H1 (cell line): ENCODE measurements at regions not wholly inside any gene's neighbourhood (a gene's known extent, or its start where the extent isn't known, plus 50 kb on each side); places are given as distances from the start of the nearest gene placed in this dataset.

Source experiments
- CTCF ChIA-PET: fragments of 300-600 bp; sonication (Branson Sonifier 250); formaldehyde crosslinking; loops from one replicate; lab custom pipeline; 2021; ENCODE audit not compliant: partially characterized antibody; lab: Charles Lee
- POLR2A ChIA-PET: fragments of 300-600 bp; sonication (Branson Sonifier 250); formaldehyde crosslinking; loops from one replicate; lab custom pipeline; 2021; ENCODE audit warnings: inconsistent platforms; ENCODE audit not compliant: partially characterized antibody; lab: Charles Lee
- DNase-seq, 2 experiments: peaks; one replicate each; pipeline versions ENCODE4 v3.0.0 to v3.0.0-alpha.2; 2010 to 2022; ENCODE audit warnings: low spot score in 2 of 2, low read depth in 1 of 2, mixed read lengths in 1 of 2
- FAIRE-seq: peaks from 2 replicates; lab custom pipeline; 2011; peaks lifted over from hg19 to GRCh38; lab: Jason Lieb, UNC
- H2AFZ ChIP-seq: 2 replicates; pipeline ENCODE4 v1.8.1; 2012; ENCODE audit warnings: low read length, inconsistent platforms
- H2AK5ac ChIP-seq: 2 replicates; pipeline ENCODE4 v1.6.1; 2013; ENCODE audit warnings: low read depth, low read length
- H2BK120ac ChIP-seq: replicated peaks from 2 replicates; pipeline ENCODE3; 2013; ENCODE audit warnings: low read depth, low read length, inconsistent platforms
- H2BK12ac ChIP-seq: 2 replicates; pipeline ENCODE4 v1.6.1; 2013; ENCODE audit warnings: low read depth, low read length
- H2BK15ac ChIP-seq: 2 replicates; pipeline ENCODE4 v1.6.1; 2013; ENCODE audit warnings: low read length
- H2BK20ac ChIP-seq: 2 replicates; pipeline ENCODE4 v1.6.1; 2013; ENCODE audit warnings: low read length
- H2BK5ac ChIP-seq: 2 replicates; pipeline ENCODE4 v1.6.1; 2013; ENCODE audit warnings: low read depth, low read length
- H3K14ac ChIP-seq: 2 replicates; pipeline ENCODE4 v1.6.1; 2013; ENCODE audit warnings: inconsistent platforms; ENCODE audit not compliant: insufficient read length
- H3K18ac ChIP-seq: 2 replicates; pipeline ENCODE4 v1.6.1; 2013; ENCODE audit warnings: low read length; ENCODE audit errors: extremely low read depth
- H3K23ac ChIP-seq: 2 replicates; pipeline ENCODE4 v1.6.1; 2013; ENCODE audit warnings: inconsistent platforms; ENCODE audit not compliant: insufficient read length
- H3K23me2 ChIP-seq: 2 replicates; pipeline ENCODE4 v1.6.1; 2013; ENCODE audit warnings: low read depth, low read length
- H3K27ac ChIP-seq: 2 replicates; pipeline ENCODE4 v1.6.1; 2011; ENCODE audit warnings: low read depth, low read length, inconsistent platforms
- H3K27me3 ChIP-seq, 4 experiments: replicated peaks in 1 of 4; 1 replicate in 1 of 4; 2 replicates in 3 of 4; pipeline versions ENCODE4 v1.6.1 to v1.8.1; 2011 to 2013; ENCODE audit warnings: low read length in 3 of 4, mild to moderate bottlenecking in 3 of 4, inconsistent platforms in 2 of 4, mixed read lengths in 2 of 4, moderate library complexity in 1 of 4; ENCODE audit not compliant: control insufficient read depth in 3 of 4, insufficient read depth in 3 of 4; ENCODE audit errors: extremely low read depth in 1 of 4
- H3K36me3 ChIP-seq, 4 experiments: 2 replicates each; pipeline versions ENCODE4 v1.6.1 to v1.8.1; 2011 to 2013; ENCODE audit warnings: mild to moderate bottlenecking in 4 of 4, low read length in 3 of 4, moderate library complexity in 2 of 4, control low read depth in 1 of 4, inconsistent platforms in 1 of 4; ENCODE audit not compliant: insufficient read depth in 4 of 4, control insufficient read depth in 2 of 4
- H3K4ac ChIP-seq: replicated peaks from 2 replicates; pipeline ENCODE3; 2013; ENCODE audit warnings: low read length, low read depth, mixed read lengths, inconsistent platforms; ENCODE audit not compliant: insufficient read length
- H3K4me1 ChIP-seq, 4 experiments: replicated peaks in 1 of 4; 1 replicate in 1 of 4; 2 replicates in 3 of 4; pipeline versions ENCODE4 v1.6.1 to v1.8.1; 2011 to 2013; ENCODE audit warnings: low read length in 3 of 4, inconsistent platforms in 2 of 4, mixed read lengths in 1 of 4; ENCODE audit not compliant: insufficient read depth in 4 of 4, control insufficient read depth in 3 of 4
- H3K4me2 ChIP-seq, 2 experiments: 2 replicates each; pipeline versions ENCODE4 v1.6.1 to v1.8.1; 2011 to 2013; ENCODE audit warnings: low read depth in 2 of 2, low read length in 2 of 2, control low read depth in 1 of 2, inconsistent platforms in 1 of 2, mild to moderate bottlenecking in 1 of 2; ENCODE audit not compliant: insufficient read depth in 1 of 2
- H3K4me3 ChIP-seq, 4 experiments: fragments of 200-600, 300-600 bp in 1 of 4; sonication (generic), shearing (Covaris generic), sonication (Bioruptor Twin) in 1 of 4; 2 replicates each; pipeline versions ENCODE4 v1.5.1 to v1.8.1; 2011 to 2016; ENCODE audit warnings: low read length in 4 of 4, low read depth in 3 of 4, control low read depth in 2 of 4, inconsistent platforms in 2 of 4, mild to moderate bottlenecking in 2 of 4, mixed read lengths in 1 of 4, moderate library complexity in 1 of 4; ENCODE audit not compliant: insufficient read depth in 2 of 4; ENCODE audit errors: extremely low read depth in 1 of 4
- H3K56ac ChIP-seq: replicated peaks from 2 replicates; pipeline ENCODE3; 2013; ENCODE audit warnings: low read depth, mild to moderate bottlenecking, mixed read lengths, low read length, inconsistent platforms; ENCODE audit not compliant: insufficient read length
- H3K79me1 ChIP-seq: 2 replicates; pipeline ENCODE4 v1.6.1; 2013; ENCODE audit warnings: low read depth, low read length, control low read depth
- H3K79me2 ChIP-seq, 2 experiments: 2 replicates each; pipeline versions ENCODE4 v1.6.1 to v1.8.1; 2012 to 2013; ENCODE audit warnings: low read length in 2 of 2, mild to moderate bottlenecking in 2 of 2, inconsistent platforms in 1 of 2; ENCODE audit not compliant: insufficient read depth in 2 of 2, control insufficient read depth in 1 of 2
- H3K9ac ChIP-seq, 4 experiments: replicated peaks in 1 of 4; 1 replicate in 1 of 4; 2 replicates in 3 of 4; pipeline versions ENCODE4 v1.6.1 to v1.8.1; 2011 to 2013; ENCODE audit warnings: low read depth in 3 of 4, low read length in 3 of 4, control low read depth in 2 of 4, mild to moderate bottlenecking in 2 of 4, moderate library complexity in 2 of 4, inconsistent platforms in 1 of 4; ENCODE audit errors: extremely low read depth in 1 of 4
- H3K9me3 ChIP-seq, 2 experiments: 2 replicates each; pipeline versions ENCODE4 v1.6.1 to v1.8.1; 2012 to 2013; ENCODE audit warnings: mild to moderate bottlenecking in 2 of 2, moderate library complexity in 2 of 2, control low read depth in 1 of 2, inconsistent platforms in 1 of 2, low read depth in 1 of 2, low read length in 1 of 2, mixed read lengths in 1 of 2; ENCODE audit not compliant: insufficient read depth in 2 of 2
- H4K20me1 ChIP-seq, 2 experiments: replicated peaks in 1 of 2; 2 replicates each; pipeline versions ENCODE3 to v1.8.1; 2011 to 2013; ENCODE audit warnings: inconsistent platforms in 2 of 2, low read length in 2 of 2, mild to moderate bottlenecking in 1 of 2; ENCODE audit not compliant: insufficient read depth in 2 of 2, control insufficient read depth in 1 of 2
- H4K5ac ChIP-seq: 2 replicates; pipeline ENCODE4 v1.6.1; 2013; ENCODE audit warnings: low read length, low read depth, mixed read lengths, inconsistent platforms; ENCODE audit not compliant: insufficient read length
- H4K8ac ChIP-seq: 2 replicates; pipeline ENCODE4 v1.8.0; 2013; ENCODE audit warnings: mild to moderate bottlenecking, moderate library complexity, low read length, inconsistent platforms; ENCODE audit not compliant: insufficient read depth; ENCODE audit errors: extremely low read depth
- H4K91ac ChIP-seq: replicated peaks from 2 replicates; pipeline ENCODE3; 2013; ENCODE audit warnings: low read length, mixed read lengths, inconsistent platforms; ENCODE audit not compliant: insufficient read length
- BRCA1 ChIP-seq: IDR thresholded peaks from 2 replicates; pipeline ENCODE4 v1.6.1; 2012; ENCODE audit warnings: low read depth, low read length, improper control_type of control experiment
- CBX8 ChIP-seq: fragments of 300-800, 300-1000 bp; sonication (generic); IDR thresholded peaks from 2 replicates; pipeline ENCODE4 v1.7.1; 2016; ENCODE audit warnings: low read depth, low read length, borderline replicate concordance
- CHD1 ChIP-seq: IDR thresholded peaks from 2 replicates; pipeline ENCODE4 v1.6.1; 2012; ENCODE audit warnings: low read depth, low read length, improper control_type of control experiment
- CTCF ChIP-seq, 3 experiments: IDR thresholded peaks; 1 replicate in 2 of 3; 2 replicates in 1 of 3; pipeline versions ENCODE4 v1.5.1 to v1.6.1; 2011; ENCODE audit warnings: low read length in 3 of 3, mild to moderate bottlenecking in 3 of 3, inconsistent platforms in 2 of 3, low read depth in 1 of 3, moderate library complexity in 1 of 3; ENCODE audit not compliant: insufficient read depth in 1 of 3; ENCODE audit errors: control extremely low read depth in 1 of 3
- EGR1 ChIP-seq: IDR thresholded peaks from 2 replicates; pipeline ENCODE4 v1.6.1; 2011; ENCODE audit warnings: low read depth, low read length, borderline replicate concordance
- NANOG ChIP-seq: IDR thresholded peaks from 2 replicates; pipeline ENCODE4 v1.6.1; 2011; ENCODE audit warnings: low read length, low read depth, mild to moderate bottlenecking, inconsistent platforms; ENCODE audit not compliant: insufficient read depth, poor library complexity, severe bottlenecking
- POLR2A ChIP-seq, 2 experiments: IDR thresholded peaks; 1 replicate in 1 of 2; 2 replicates in 1 of 2; pipeline ENCODE4 v1.6.1; 2011; ENCODE audit warnings: low read depth in 2 of 2, low read length in 2 of 2, mild to moderate bottlenecking in 2 of 2; ENCODE audit errors: control extremely low read depth in 1 of 2
- RFX5 ChIP-seq: IDR thresholded peaks from 2 replicates; pipeline ENCODE4 v1.6.1; 2011; ENCODE audit warnings: low read depth, low read length, improper control_type of control experiment, borderline replicate concordance
- SRF ChIP-seq: IDR thresholded peaks from 2 replicates; pipeline ENCODE4 v1.6.1; 2011; ENCODE audit warnings: mild to moderate bottlenecking, low read depth, low read length, moderate library complexity
- TAF7 ChIP-seq: optimal IDR thresholded peaks from 2 replicates; pipeline ENCODE3; 2011; ENCODE audit warnings: low read depth, mild to moderate bottlenecking, inconsistent platforms, low read length, moderate library complexity, borderline replicate concordance
- TCF12 ChIP-seq: IDR thresholded peaks from 2 replicates; pipeline ENCODE4 v1.6.1; 2011; ENCODE audit warnings: low read depth, mild to moderate bottlenecking, low read length
- YY1 ChIP-seq: IDR thresholded peaks from 2 replicates; pipeline ENCODE4 v1.6.1; 2011; ENCODE audit warnings: low read depth, mild to moderate bottlenecking, low read length
- WGBS, 2 experiments: shearing (Covaris generic) in 1 of 2; methylation state at CpG; one replicate each; pipeline versions ENCODE4 v1.1.6 to v1.1.7; 2013 to 2015; ENCODE audit warnings: low lambda C conversion rate in 2 of 2, mixed read lengths in 2 of 2, inconsistent platforms in 1 of 2, low coverage in 1 of 2, missing lambda C conversion rate in 1 of 2; ENCODE audit not compliant: insufficient replicate concordance in 2 of 2, insufficient coverage in 1 of 2, insufficient read length in 1 of 2; ENCODE audit errors: extremely low coverage in 1 of 2, missing lambda C conversion rate in 1 of 2; 5-methylcytosine and 5-hydroxymethylcytosine counted together

GRCh38 chr12:5222011-5222461 lies 178.4 kb downstream of the KCNA5 start:
- ChIA-PET POLR2A (interaction anchor here (0.6 to 1.0 kb wide), 9 partner anchors 11 to 215 kb away, joined by 3 to 4 read pairs (median 3); no protein-coding TSS in a partner anchor), CTCF (interaction anchor here (0.9 to 2.5 kb wide), 4 partner anchors 36 to 206 kb away, joined by 3 to 8 read pairs (median 4); no protein-coding TSS in a partner anchor)
- no peak overlapping the region for H3K4ac ChIP-seq
- FAIRE-seq (peak; percentile 77), DNase-seq (peak in 1 of 2 experiments; percentile 78)
- peaks cover 2% of the 10 kb centered on the region; the same call in 1 of the 2 replicates for H3K79me1 ChIP-seq
- no peak overlapping the region for H2BK5ac ChIP-seq
- H3K27me3 ChIP-seq = peaks cover 0 to 12% (median 5%) of the 10 kb centered on the region in 4 experiments; a peak in 6 of 7 replicates
- H4K8ac ChIP-seq = no peak overlapping the region
- no peak overlapping the region for H2BK20ac ChIP-seq
- H3K23ac ChIP-seq = no peak overlapping the region
- no peaks in the 10 kb centered on the region for H4K20me1 ChIP-seq
- peaks cover 11 to 18% (median 16%) of the 10 kb centered on the region in 4 experiments for H3K4me1 ChIP-seq
- peak overlapping the region; percentile 54 to 60 for H3K4me2 ChIP-seq
- H2BK12ac ChIP-seq = no peak overlapping the region
- H2AK5ac ChIP-seq = no peak overlapping the region
- WGBS, 2 experiments = 11% methylated on average over 2 of the region's 2 CpGs; no CpG with 5 or more reads in 1 of the 2 experiments
- no peak overlapping the region for H4K5ac ChIP-seq
- H3K23me2 ChIP-seq = peaks cover 2% of the 10 kb centered on the region; the same call in 1 of the 2 replicates
- H4K91ac ChIP-seq = no peak overlapping the region
- H3K9me3 ChIP-seq = no peaks in the 10 kb centered on the region
- H2BK120ac ChIP-seq = no peak overlapping the region
- H3K27ac ChIP-seq = no peak overlapping the region
- no peak overlapping the region for H3K56ac ChIP-seq
- H3K14ac ChIP-seq = no peak overlapping the region
- H3K4me3 ChIP-seq = no peak overlapping the region
- H2AFZ ChIP-seq = no peak overlapping the region
- H3K9ac ChIP-seq = no peak overlapping the region
- no peak overlapping the region for H2BK15ac ChIP-seq
- no peak overlapping the region for H3K18ac ChIP-seq
- no peaks in the 10 kb centered on the region; a peak in 1 of 8 replicates for H3K36me3 ChIP-seq
- H3K79me2 ChIP-seq = no peaks in the 10 kb centered on the region
- TF ChIP-seq RFX5 (no peak), SRF (no peak), CHD1 (no peak), NANOG (peak; percentile 95), CBX8 (no peak), TAF7 (no peak), BRCA1 (no peak), EGR1 (no peak; the same call in 1 of the 2 replicates), CTCF (IDR thresholded peaks at IDR 0.05; ENCODE audit: control extremely low read depth in 1 of 3, insufficient read depth in 1 of 3, low read depth in 1 of 3, low read length in 3 of 3) (no peak), POLR2A (IDR thresholded peaks at IDR 0.05; ENCODE audit: control extremely low read depth in 1 of 2, low read depth in 2 of 2, low read length in 2 of 2) (no peak), TCF12 (peak; percentile 84), YY1 (peak; percentile 57; the same call in 1 of the 2 replicates)
